AG20443 (cell line): ENCODE measurements at regions not wholly inside any gene's neighbourhood (a gene's known extent, or its start where the extent isn't known, plus 50 kb on each side); places are given as distances from the start of the nearest gene placed in this dataset.

Experiments
- DNase-seq: peaks from one replicate; pipeline ENCODE4 v3.0.0; 2012; ENCODE audit warnings: low spot score, mixed read lengths

DNA sequence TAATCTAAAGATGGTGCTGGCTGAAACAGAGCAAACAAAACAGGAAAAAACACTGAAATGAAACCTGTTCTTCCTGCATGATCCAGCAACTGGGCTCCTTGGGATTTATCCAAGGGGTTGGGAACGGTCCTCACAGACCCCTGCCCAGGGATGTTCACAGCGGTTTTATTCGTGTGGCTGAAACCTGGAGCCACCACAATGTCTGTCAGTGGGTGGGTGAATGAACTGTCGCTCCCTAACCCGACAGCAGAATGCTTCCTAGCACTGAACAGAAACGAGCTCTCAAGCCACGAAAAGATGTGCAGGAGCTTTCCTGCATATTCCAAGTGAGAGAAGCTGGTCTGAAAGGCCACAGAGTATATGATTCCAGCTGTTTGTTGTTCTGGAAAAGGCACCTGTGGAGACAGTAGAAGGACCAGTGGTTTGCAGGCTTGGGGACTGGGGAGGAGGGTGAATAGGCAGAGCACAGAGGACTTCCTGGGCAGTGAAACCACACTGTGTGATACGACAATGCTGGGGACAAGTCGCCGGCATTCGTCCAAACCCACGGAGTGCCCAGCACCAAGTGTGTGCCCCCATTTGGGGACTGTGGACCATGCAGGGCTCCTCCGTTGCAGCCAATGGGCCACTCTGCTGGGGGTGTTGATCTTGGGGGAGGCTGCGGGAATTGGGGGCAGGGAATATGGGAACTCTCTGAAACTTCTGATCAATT, 73.9 kb downstream of the TEX29 start:
- DNase-seq, result no peak

- no peak for DNase-seq
Measured at GRCh38 chr13:111395511-111396393, 75.3 kb downstream of the TEX29 start.

DNA sequence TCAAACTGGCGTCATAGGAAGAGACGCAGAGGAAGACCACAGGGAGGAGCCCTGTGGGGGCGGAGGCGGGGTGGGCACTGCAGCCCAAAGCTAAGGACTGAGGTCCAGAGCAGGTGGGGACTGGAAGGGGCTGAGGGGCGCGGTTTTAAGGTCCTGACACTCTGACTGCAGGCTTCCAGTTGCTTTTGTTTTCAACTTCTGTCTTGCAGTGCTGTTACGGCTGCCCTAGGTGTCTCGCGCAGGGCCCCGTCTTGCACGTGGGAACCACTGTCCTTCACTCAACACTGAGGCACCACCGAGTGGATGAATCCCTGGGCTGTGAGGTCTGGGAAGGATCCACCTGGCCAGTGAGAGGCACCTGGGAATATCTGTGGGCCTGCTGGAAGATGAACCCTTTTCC, 76.0 kb downstream of the TEX29 start:
- DNase-seq, result no peak

DNA sequence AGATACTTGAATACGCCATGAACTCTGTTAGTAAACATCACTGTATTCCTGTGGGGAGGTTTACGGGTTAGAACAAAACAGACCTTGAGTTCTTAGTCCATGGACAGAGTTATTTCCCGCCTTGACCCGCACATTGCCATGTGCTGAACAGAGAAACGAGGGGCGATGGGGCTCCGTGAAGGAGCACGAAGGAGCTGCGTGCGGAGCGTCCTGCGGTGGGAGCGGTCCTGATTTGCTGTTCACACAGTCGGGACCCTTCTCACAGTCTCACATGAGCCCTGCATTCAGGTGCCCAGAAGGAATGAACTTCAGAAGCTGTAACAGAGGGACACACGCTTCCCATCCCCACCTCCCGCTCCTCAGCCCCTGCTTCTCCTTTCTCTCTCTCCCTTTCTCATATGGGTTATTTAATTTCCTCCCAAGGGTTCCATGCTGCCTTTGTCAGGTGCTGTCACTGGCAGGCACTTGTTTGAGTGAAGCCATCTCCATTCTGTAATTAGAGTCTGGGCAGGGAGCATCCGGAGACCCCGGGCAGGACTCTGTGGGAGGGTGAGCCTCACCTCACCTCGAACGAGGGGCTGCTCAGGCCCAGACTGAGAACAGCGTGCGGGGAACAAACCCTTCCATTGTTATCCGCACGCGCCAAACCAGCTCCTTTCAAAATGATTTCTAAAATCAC, 76.9 kb downstream of the TEX29 start:
- DNase-seq, result no peak

DNA sequence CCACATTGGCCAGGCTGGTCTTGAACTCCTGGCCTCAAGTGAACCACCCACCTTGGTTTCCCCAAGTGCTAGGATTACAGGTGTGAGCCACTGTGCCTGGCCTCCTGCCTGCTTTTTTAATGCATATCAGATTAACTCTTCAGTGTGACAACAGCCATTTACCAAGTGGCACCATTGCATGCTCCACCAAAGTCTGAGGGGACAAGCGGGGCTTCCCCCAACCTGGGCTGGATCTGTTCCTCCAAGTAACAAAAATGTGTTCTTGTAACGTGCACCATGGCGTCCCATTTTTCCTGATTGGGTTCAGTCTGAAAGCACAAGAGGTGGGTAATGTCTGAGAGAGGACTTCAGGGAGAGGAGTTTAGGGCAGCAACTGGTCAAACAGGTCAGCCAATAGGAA, 77.8 kb downstream of the TEX29 start:
- DNase-seq, result no peak

GRCh38 chr13:111398715-111399299, 78.4 kb downstream of the TEX29 start:
- DNase-seq, result peak; percentile 70

- no peak for DNase-seq
Measured at GRCh38 chr13:111399334-111399733, 78.9 kb downstream of the TEX29 start.

DNA sequence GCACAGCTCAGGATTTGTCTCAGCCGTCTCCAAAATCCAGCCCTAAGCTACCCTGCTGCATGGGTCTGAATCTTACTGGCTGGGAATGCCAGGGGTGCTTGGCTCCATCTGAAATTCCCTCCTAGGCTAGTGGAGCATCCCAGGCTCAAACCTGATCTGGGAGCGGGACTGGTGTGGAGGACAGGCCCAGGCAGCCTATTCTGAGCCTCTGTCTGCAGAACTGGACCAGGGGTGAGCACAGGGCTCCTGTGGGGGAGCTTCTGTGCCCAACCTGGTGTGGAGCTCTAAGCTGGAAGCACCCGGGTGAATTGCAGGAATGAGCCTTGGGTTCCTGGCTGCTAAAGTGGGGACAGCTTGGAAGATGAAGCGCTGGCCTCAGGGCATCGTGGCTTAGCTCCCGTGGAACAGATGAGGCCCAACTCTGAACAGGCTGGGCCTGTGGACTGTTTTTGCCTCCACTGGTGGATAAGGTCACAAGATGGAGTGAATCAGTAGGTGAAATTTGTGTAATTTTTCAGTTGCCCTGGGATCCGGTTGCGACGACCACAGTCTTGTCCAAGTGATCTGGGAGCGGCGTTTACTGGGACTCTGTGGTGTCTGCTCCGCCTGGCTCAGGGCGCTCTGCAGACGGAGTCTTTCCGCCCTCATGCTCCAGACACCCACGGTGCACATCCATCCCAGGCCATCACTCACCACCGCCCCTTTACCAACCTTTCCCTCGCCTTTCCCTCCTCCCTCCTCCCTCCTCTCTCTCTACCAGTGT, 79.5 kb downstream of the TEX29 start:
- DNase-seq, result no peak

DNA sequence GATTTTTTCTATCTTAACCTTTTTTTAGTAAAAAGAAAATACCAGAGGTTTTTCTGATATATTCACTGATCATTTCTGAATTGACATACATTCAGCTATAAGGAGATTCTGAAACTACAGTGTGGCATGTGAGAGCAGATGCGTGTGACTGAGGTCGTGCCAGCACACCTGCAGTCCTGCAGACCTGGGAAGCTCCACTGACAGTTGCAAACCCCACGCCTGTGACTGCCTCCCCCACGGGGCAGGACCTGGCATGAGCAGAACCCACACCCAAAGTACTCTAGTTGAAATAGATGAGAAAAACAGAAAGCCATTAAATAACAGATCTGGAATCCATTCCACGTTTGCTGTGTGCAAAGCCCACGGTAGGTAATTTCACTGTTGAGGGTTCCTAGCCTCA, 80.7 kb downstream of the TEX29 start:
- DNase-seq, result no peak

GRCh38 chr13:111401755-111402154, 81.3 kb downstream of the TEX29 start:
- DNase-seq, result no peak

DNA sequence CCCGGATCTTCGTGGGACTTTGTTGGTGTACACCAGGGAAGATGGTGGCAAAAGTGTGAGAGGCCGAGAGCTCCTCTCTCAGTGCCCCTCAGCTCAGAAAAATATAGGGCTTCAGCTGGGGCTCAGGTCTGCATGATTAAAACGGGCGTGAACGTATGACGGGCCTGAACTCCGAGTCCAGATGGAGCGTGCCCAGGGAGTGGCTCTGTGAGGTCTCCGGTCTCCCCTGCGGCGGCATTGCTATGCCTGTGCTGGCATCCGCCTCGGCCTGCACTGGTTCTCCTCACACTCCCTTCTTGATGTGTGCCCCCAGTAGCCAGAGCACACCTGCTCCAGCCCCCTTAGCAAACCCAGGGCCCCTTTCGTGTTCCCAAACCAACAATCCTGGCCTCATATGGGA, 82.0 kb downstream of the TEX29 start:
- DNase-seq, result no peak

DNA sequence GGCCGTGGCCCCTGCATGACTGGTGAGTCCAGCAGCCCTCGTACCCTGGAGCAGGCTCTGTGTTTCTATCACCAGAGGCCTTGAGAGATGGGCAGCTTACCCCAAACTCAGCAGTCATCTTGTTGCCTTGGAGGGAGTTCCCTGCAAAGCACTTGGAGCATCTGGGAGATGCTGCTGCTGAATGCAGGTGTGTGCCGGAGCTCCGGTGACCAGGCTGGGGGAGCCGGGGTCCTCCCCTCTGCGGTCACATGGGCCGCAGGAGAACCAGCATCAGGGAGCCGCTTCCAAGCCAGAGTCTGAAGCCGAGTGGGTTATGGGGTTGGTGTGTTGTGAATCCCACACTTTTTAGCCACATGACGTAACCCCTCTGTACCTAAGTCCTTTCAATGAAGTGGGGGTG, 82.8 kb downstream of the TEX29 start:
- DNase-seq, result no peak

GRCh38 chr13:111404746-111405145, 84.3 kb downstream of the TEX29 start:
- DNase-seq, result no peak

DNA sequence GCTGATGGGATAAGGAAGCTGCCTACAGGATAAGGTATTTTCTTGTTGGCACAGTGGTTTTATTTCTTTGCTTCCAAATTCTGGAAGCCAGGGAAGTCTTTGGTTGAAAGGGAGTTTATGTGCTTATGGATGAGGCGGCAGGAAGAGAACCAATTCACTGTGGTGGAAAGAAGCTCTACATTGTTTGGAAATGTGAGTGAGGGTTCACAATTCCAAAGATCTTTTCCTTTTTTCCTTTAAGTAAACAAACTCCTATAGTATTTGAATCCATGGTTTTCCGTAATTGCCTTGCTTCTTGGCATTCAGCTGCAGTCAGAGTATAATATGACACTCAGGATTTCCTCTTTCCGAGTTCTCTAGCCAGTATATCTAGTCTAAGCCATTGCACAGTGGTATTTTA, 86.2 kb downstream of the TEX29 start:
- no peak for DNase-seq

DNA sequence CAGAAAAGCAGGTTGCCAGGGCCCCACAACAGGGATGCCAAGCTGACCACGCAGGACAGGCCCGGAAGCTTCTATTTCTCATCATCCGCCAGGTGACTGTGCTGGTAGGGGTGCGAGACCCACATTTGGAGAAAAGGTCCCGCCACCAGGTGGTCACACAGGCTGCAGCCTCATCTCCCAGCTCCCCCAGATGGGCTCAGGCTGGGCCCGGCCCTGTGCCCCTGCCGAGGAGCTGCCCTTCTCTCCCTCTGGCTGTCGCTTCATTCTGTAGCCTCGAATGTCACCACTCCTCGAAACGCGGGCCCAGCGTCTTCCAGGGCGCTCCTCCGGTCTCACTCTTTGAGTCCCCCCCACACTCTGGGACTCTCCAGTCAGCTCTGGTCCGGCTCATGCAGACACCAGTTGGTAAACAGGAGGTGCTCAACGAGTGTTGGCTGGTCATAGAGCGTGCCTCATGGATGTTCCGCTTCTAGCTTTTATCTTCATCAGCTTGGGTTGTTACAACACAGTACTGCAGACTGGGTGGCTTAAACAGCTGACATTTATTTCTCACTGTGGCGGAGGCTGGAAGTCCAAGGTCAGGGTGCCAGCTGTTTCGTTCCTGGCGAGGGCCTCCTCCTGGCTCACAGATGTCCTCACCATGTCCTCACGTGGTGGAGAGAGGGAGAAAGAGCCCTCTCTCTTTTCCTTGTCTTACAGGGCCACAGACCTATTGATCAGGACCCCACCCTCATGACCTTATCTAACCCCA, 87.1 kb downstream of the TEX29 start:
- DNase-seq, result no peak

GRCh38 chr13:111409413-111409812, 89.0 kb downstream of the TEX29 start:
- DNase-seq, result no peak

DNA sequence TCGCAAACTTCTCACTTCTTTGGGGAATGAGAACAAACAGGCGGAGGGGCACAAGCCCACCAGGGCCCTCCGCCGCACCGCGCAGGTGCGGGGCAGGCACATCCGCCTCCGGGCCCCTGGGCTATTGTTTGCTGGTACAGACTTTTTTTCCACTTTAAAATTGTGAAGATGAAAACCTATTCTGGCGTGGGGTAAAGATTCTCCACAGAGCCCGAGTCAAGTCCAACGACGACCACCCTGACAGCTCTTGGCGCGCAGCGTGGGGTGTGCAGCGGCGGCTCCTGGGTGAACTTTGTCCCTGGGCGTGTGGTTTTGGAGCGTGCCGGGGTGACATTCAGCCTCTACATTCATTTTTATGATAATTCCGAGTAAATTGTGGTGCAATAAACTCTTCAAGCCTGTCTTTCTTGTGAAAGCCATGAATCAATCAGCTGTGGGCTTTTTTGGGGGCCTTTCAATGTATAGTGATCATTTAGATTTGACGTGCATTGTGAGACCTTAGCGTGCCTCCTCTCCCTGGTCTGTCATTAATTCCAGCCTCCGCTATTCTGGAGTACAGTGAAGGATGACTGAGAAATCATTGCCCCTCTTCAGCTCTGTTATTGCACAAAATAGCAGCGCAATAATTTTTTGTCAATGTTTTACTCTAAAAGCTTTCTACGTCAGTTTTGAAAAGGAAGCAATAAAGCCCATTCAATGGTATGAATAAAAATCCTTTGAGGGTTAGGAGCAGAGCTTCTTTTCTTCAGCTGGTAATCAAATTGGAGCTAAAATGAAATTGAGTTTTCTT, 90.0 kb downstream of the TEX29 start:
- DNase-seq, result no peak

- no peak for DNase-seq
Measured at GRCh38 chr13:111411151-111411858, 90.9 kb downstream of the TEX29 start.

DNA sequence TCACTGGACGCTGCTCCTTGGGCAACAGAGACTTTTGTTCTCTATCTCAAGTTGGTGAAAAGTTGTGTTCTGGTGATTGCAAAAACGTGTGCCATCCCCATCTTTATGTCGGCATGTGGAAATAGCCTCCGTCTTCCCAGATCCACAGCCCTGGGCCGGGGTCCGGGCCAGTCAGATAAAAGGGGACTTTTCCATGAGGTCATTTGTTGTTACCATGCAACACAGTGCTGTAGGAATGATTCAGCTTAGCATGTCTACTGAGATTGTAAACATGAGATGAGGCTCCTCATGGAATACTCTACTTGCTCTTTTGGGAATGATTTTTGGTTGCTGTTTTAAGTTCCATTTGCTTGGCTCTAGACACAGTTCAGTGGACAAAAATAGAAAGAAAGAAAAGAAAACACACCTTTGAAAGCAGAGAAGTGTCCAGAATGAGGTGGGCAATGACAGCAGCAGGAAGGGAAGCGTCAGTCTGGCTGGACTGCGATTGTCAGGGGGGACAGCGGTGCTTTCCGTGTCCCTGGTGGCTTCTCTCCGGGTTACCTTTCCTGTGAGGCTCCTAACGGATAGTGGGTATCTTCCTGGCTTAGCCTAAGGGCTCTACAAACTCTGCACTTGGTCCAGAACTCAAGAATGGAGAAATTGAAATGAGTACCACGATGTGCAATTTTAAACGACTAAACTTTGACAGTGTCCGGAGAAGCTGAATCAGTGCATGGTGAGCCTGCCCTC, 91.6 kb downstream of the TEX29 start:
- no peak for DNase-seq
